ENCODE measurements at regions not wholly inside any gene's neighbourhood (a gene's known extent, or its start where the extent isn't known, plus 50 kb on each side); places are given as distances from the start of the nearest gene placed in this dataset.

DNA sequence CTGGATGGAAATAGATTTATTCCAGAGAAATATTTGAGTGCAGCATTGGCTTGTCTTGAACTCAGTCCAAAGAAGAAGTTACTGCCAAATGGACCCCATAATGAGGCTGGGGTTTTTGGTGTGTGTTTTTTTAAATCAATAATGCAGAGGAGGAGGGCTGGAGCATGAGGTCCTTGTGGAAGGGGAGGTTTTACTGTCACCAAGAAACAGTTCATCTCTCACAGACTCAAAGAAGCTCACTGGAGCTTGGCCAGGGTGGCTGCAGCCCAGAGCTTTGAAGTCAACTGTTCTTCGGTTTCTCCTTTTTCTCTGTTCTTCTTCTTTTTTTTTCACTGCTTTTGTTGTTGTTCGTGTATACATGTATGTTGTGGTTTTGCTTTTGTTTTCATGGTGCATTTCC, 377.7 kb downstream of the FBXW7 start:
- TF ChIP-seq, protein P1, sequence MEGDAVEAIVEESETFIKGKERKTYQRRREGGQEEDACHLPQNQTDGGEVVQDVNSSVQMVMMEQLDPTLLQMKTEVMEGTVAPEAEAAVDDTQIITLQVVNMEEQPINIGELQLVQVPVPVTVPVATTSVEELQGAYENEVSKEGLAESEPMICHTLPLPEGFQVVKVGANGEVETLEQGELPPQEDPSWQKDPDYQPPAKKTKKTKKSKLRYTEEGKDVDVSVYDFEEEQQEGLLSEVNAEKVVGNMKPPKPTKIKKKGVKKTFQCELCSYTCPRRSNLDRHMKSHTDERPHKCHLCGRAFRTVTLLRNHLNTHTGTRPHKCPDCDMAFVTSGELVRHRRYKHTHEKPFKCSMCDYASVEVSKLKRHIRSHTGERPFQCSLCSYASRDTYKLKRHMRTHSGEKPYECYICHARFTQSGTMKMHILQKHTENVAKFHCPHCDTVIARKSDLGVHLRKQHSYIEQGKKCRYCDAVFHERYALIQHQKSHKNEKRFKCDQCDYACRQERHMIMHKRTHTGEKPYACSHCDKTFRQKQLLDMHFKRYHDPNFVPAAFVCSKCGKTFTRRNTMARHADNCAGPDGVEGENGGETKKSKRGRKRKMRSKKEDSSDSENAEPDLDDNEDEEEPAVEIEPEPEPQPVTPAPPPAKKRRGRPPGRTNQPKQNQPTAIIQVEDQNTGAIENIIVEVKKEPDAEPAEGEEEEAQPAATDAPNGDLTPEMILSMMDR (IDR thresholded peaks at IDR 0.05; ENCODE audit: insufficient read depth, low read depth, low read length, missing control alignments): no peak
- H3K4me3 ChIP-seq (ENCODE audit: low read depth, low read length): no peak overlapping the region
- peak; percentile 16 for DNase-seq (ENCODE audit: low read depth)

DNA sequence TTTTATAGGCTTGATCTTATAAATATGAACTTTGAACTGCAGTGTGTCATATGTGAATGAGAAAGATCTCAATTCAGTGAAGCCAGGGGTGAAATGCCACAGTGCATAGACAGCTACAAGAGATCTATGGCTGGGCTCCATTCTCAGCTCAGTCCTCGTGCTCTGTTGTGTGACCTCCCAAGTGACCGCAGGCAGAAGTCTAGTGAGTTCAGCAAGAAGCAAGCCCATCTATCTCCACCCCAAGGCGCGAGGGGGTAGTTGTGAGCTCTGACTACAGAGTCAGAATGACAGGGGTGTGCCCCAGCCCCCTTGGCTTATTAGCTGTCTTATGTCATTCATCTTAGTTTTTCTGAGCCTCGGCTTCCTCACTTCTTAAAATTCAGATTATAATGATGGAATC, 378.3 kb downstream of the FBXW7 start:
- no peak overlapping the region for H3K4me3 ChIP-seq (ENCODE audit: low read depth, low read length)
- TF ChIP-seq, protein P1 (IDR thresholded peaks at IDR 0.05; ENCODE audit: insufficient read depth, low read depth, low read length, missing control alignments): no peak
- no peak for DNase-seq (ENCODE audit: low read depth)

DNA sequence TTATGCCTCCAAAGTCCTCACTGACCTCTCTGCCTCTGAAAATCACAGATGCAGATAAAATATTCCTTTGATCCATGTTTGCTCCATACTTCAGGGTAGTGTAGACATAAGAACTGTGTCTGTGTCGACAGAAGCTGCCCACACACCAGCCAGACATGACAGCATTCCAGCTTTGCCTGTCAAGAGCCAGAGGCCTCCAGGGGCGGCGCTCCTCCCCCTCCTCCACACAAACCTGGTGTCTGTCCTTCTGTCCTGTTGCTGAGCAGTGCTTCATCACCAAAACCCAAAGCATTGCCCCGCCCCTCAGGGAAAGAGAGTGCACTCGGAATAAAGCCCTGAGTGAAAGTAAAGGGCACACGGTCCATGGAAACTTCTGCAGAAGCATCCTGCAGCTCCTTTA, 379.4 kb downstream of the FBXW7 start:
- TF ChIP-seq, protein P1 (IDR thresholded peaks at IDR 0.05; ENCODE audit: insufficient read depth, low read depth, low read length, missing control alignments): no peak

DNA sequence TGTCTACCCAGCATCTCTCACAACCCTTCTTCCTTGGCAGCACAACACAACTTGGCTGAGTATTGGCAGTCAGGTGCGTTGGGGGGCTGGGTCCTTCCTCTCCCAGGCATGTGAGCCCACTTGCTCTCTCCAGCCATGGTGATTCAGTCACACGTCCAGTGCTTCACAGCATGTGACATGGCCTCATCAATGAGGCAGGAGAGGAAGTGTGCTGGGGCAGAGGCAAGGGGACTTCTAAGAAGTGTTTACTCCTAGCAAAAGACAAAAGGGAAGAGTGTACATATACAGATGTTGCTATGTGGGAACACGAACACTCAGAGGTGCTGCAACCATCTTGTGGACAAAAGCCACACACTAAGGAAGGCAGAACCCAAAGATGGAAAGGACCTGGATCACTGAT, 380.8 kb downstream of the FBXW7 start:
- no peak overlapping the region for H3K4me3 ChIP-seq (ENCODE audit: low read depth, low read length)
- DNase-seq (ENCODE audit: low read depth): no peak
- TF ChIP-seq, protein P1 (IDR thresholded peaks at IDR 0.05; ENCODE audit: insufficient read depth, low read depth, low read length, missing control alignments): no peak

More for the DNA sequence above, 379.4 kb downstream of the FBXW7 start:
- H3K4me3 ChIP-seq (ENCODE audit: low read depth, low read length): no peak overlapping the region
- DNase-seq (ENCODE audit: low read depth): no peak

DNA sequence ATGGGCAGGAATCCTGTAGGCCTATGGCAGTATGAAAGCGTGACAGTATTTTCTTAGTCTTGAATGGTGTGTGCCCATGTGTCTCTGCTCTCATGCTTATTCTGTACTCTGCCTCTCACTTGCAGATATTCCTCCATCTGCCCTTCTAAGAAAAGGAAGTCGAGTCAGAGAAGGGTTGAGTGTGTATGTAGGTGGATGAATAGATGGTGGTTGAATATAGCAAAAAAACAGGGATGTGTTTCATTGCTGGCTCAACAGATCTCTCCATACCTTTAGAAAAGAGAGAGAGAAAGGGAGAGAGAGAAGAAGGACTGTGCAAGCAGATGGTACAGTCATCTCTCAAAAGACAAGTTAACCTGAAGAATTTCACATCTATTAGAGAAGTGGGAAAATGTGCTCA, 381.5 kb downstream of the FBXW7 start:
- TF ChIP-seq, protein P1 (IDR thresholded peaks at IDR 0.05; ENCODE audit: insufficient read depth, low read depth, low read length, missing control alignments): no peak
- no peak overlapping the region for H3K4me3 ChIP-seq (ENCODE audit: low read depth, low read length)
- no peak for DNase-seq (ENCODE audit: low read depth)

DNA sequence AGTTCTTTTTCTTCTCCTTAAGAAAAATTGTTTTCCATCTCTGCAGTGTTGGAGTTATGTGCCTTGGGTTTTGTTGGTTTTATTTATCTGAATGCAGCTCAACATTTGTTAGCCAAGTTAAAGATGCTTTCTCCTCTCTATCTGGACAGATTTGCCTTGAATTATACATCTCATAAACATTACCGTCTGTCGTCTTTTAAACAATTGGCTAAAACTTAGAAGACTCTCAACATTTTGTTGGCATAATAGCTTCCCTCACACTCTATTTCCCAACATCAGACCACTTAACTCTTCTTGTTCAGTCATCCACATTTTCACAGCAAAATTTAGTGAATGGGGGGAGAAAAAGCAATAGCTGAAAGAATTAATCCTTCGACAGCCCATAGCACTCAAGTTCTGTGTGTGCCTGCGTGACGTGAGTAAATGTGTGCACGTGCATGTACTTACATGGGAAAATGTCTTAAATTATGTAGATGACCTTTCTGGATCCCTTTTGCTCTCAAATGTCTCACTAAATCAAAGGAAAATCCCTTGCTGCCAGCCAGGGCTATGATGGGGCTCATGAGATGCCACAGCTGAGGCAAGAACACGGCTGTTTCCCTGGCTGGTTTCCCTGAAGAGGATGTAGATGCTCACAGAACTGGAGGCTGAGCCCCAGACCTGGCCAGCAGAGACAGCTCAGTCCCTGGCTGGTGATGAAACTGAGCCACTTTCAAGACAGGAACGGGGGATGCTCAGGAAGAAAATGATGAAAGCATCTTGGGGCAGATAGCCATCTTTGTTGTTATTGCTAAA, 382.2 kb downstream of the FBXW7 start:
- DNase-seq (ENCODE audit: low read depth): no peak
- H3K4me3 ChIP-seq (ENCODE audit: low read depth, low read length): no peak overlapping the region
- TF ChIP-seq, protein P1 (IDR thresholded peaks at IDR 0.05; ENCODE audit: insufficient read depth, low read depth, low read length, missing control alignments): no peak

DNA sequence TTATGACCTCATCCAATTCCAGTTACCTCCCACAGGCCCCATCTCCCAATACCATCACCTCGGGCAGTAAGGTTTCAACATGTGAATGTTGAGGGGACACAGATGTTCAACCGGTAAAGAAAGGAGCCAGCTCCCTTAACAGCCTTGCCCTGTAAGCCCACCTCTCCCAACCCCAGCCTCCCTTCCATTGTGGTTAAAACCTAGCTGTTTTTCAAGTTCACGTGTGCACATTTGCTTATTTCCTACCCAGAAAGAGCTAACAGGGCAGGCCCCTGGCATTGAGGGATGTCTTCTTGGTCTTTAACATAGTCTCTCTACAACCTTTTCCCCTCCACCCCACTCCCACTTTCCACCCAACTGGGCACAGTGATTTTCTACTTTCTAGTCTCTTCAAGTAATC, 385.7 kb downstream of the FBXW7 start:
- H3K4me3 ChIP-seq (ENCODE audit: low read depth, low read length): no peak overlapping the region
- no peak for DNase-seq (ENCODE audit: low read depth)
- TF ChIP-seq, protein P1 (IDR thresholded peaks at IDR 0.05; ENCODE audit: insufficient read depth, low read depth, low read length, missing control alignments): no peak
